SK-N-MC (cell line): ENCODE measurements at regions not wholly inside any gene's neighbourhood (a gene's known extent, or its start where the extent isn't known, plus 50 kb on each side); places are given as distances from the start of the nearest gene placed in this dataset.

Experiments
- EZH2 ChIP-seq: fragments of 200-600 bp; sonication (generic); IDR thresholded peaks from one replicate; pipeline ENCODE4 v1.6.1; 2017; ENCODE audit warnings: antibody characterized with exemption
- POLR2AphosphoS5 ChIP-seq: IDR thresholded peaks from 2 replicates; pipeline ENCODE4 v1.6.1; 2012; ENCODE audit warnings: mild to moderate bottlenecking, low read depth, low read length, borderline replicate concordance

DNA sequence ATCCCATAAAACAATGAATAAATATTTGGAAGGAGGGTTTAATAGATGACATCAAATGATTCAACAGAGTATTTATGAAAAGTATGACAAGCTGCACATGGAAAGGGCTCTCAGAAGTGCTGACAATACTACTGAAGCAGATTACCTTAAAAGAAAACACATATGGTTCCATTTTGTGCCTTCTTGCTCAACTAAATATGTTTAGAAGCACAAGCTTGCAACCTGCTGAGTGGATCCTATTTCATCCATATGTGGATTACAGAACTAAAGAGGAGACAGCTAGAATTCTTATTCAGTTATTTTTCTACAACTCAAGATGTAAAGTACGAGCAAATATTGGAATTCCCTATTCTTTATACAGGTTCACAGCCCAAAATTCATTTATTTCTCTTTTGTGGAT, 340.6 kb downstream of the TFEC start:
- TF ChIP-seq EZH2 (no peak), POLR2AphosphoS5 (no peak; the same call in 1 of the 2 replicates)
